GM21737 (cell line): ENCODE measurements at regions not wholly inside any gene's neighbourhood (a gene's known extent, or its start where the extent isn't known, plus 50 kb on each side); places are given as distances from the start of the nearest gene placed in this dataset.
"Not testable (repeated sequence)": the region's sequence is repeated elsewhere in the genome, so short reads cannot be mapped to it uniquely, and the experiment has no call there.

Source experiments
- ATAC-seq: cut with Tn5 transposase; IDR thresholded peaks from one replicate; pipeline ENCODE4 v1.9.1; 2021; ENCODE audit warnings: mild to moderate bottlenecking, moderate library complexity; ENCODE audit not compliant: unreplicated experiment

DNA sequence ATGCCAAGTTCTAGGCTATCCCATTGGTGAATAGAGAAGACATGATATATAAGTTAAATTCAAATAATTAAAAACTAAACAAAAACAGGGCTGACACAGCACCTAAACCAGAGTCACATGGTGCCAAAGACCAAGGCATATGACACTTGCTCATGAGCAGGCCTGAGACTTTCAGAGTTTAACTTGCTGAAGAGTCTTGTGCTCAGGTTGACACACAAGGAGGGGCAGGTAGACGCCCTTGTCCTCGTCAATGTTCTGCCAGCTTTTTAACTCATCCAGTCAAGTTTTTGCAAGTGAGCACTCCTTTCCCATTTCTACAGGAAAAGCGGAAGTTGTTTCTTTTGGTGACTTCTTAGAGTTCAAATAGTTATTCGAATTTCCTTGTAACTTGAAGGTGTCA lies 289.7 kb downstream of the CYRIA start:
- no peak for ATAC-seq

DNA sequence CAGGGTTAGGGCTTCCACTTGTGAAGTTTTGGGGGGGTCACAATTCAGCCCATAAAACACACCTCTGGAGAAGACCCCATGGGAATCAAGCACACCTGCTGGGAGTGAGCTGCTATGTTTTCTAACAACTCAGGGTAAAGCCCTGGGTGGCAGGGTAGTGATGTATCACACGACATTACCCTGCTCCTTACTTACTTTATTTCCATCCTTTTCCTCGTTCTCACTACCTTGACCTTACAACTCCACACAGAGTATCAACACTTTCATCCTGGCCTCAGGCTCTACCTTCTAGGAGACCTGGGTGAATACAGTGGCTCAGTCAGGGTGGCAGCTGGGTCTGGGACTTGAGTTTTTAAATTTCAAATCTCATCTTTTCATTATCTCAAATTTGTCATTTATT lies 290.3 kb downstream of the CYRIA start:
- ATAC-seq: no peak

DNA sequence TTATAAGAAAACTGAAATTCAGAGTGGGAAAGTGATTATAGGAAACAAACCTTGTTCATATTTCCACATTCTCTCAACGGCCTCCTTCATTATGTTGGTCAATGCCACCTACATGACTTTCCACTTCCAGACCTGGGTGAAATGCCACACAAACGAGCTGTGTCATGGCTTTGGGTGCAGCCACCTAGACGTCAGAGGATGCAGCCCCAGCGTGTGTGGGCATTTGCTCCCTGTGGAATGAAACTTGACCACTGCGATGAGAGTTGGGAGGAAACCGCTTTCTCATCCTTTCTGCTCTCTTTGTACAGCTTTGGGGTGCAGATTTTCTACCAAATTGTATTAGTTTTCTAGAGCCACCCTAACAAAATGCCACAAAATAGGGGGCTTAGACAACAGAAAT lies 291.0 kb downstream of the CYRIA start:
- no peak for ATAC-seq

DNA sequence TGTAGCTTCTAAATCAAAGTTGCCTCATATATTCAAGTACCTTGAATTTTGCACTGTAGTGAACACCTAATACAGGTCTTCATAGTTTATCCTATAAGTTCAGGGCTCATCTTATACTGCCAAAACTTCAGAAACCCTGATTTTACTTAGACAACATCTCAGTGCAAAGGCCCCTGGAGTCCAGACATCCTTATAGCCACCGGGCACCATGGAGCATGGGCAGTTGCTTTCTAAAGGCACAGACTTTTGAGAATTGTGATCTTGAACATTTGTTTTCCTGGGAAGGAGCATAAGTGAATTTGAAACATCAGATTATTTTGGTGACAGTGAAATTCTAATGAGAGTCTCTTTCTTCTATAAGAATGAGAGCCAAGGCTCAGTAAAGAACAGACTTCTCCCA lies 292.3 kb downstream of the CYRIA start:
- ATAC-seq: no peak

DNA sequence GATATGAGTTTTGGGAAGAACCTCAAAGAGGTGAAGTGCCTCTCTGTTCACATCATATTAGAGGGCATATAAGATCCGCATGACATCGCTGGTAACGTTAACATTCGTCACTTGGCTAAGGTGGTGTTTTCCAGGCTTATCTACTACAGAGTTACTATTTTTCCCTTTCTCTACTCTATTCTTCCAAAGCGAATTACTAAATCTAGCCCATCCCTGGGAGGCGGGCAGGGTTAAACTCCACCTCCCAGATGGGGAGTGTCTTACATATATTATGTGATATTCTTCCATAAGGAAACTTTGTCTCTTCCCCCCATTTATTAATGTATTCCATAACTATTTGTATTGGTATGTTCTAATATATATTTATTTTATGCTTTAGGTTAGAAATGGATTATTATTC lies 293.9 kb downstream of the CYRIA start:
- ATAC-seq: no peak

DNA sequence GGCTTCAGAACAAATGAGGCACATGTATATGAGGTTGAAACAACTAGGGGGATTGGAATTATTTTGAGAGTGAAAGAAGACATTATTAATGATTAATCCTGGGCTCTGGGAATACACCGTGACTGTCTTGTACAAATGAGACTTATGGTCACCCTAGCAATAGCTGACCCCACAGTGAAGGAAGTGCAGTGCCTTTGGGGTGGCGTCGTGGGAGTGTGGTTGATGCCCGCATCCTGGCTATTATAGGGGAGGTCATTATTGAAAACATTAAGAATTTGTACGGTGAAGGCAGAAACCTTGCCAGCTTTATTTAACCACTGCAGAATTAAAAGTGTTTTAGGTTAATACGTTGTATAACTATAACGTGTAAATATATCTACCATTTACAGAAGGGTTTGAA lies 296.7 kb downstream of the CYRIA start:
- no peak for ATAC-seq

DNA sequence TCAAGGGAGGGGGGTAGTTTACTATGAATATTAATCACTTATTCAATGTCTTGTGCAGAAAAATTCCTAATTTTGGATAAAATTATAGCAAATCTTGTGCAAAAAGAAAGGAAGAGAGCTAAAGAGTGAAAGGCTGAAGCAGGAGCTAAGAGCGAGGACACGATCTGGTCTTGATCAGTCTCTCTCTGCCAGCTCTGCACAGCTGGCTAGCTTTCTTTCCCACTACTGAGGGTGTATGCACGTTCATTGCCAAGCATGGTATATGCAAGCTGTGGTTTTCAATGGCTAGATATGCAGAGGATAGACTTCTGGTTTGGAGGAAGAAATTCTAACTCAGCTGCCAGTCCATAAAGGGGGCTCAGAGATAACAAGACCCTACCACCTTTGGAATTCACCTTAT lies 297.3 kb downstream of the CYRIA start:
- ATAC-seq: no peak

DNA sequence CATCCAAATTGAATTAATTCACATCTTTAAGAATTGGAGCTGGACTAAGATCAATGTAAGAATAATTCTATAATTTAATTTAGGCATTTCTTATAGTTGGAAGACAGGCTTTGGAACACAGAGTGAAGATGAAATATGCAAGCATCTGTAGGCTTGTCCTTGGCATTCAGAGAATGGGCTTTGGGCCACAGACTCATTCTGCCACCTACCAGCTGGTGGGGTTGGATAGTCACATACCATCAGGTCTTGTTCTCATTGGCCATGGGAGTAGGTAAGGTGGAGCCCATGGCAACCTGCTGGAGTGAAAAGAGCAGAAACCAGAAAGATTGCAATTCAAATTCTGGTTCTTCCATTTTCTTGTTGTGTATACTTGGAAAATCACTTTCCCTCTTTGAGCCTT lies 300.3 kb downstream of the CYRIA start:
- ATAC-seq: no peak

DNA sequence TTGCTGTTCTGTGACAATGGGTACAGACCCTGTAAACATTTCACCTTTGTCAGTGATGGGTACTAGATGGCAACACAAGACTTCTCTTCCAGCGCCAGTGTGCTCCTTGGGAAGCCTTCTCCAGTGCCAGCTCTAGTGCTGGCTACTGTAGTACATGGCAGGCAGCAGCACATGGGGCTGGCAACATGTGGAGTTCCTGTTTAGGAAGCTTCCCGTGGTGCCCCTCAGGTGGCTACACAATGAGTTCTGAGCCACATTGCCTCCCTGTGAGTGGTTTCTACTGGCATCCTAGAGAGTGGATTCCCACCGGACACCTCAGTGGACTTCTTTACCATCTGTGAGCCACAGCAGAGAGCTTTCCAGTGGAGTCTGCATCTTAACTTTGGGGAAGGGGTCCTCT lies 302.1 kb downstream of the CYRIA start:
- ATAC-seq: no peak

DNA sequence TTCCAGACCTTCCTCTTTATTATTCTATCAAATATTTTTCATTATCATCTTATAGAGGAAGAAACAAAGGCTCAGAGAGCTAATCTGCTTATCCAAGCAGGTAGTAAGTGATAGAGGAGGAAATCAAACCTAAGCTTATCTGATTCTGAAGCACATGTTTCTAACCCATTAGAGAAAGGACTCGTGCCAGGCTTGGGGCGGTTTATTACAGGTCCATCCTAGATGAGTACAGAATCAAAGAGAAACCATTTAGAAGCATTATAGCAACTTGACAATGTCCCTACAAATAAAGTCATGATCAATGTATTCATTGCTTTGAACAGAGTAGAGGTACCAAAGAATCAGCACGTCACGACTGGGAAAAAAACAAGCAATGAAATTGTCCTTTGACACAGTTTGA lies 303.0 kb downstream of the CYRIA start:
- no peak for ATAC-seq

DNA sequence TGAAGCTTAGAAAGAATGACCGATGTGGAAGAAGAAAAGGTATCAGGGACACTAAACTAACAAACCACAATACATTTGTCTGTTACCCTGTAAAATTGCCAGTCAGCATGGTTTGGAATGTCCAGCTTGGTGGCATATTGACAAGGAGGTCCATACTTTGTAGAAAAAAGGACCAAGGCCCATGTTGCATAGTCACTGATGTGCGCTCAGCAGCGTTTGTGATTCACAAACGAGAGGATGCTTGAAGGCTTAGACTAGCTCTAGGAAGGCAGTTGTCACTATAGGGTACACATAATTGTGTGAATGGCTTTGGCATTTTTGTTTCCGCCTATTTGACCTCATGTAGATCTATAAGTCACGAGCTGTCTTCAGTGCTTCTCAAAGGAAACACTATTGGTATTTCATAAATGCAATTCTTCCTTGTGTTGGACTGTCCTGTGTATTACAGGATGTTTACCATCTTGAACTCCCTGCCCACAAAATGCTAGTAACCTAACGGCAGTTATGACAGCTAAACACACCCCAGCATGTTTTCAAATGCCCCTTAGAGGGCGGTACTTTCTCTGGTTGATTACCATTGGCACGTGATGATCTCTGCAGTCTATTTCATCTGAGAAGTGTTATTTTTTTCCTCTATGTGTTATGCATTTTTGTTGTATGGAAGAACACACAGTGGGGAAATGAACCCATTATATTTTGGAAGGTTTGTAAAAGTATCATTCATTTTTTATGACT lies 304.2 kb downstream of the CYRIA start:
- no peak for ATAC-seq

DNA sequence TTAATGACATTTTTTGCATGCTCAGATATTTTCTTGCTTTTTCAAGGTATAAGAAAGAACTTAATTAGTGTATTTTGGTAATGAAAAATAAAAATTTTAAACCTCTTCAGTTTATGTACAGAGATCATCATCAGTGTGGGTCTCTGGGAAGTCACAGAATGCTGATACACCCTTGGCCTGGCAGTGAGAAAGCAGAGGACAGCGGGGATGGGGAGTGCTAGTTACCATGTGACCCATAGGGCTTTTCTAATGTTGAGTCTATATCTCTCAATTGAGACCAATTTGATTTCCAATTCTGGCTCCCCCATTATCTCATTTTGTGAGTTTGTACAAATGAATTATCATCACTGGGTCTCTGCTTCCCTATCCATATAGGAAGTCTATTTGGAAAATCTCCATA lies 305.7 kb downstream of the CYRIA start:
- no peak for ATAC-seq

DNA sequence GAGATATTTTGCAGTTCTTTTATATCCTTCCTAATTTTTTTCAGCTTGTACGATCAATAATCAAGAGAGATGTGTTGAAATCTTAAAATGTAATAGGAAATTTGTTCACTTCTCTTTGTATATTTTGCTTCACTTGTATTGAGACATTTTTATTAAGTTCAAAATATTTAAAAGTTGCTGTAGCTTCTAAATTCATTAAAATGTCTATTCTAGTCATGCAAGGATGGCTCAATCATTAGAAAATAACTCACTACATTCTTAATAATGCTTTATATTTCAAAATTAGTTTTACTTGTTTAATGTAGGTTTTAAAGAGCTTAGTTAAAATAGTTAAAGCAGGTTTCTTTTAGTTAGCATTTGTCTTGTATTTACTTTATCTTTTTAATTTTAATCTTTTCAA lies 308.4 kb downstream of the CYRIA start:
- ATAC-seq: no peak

DNA sequence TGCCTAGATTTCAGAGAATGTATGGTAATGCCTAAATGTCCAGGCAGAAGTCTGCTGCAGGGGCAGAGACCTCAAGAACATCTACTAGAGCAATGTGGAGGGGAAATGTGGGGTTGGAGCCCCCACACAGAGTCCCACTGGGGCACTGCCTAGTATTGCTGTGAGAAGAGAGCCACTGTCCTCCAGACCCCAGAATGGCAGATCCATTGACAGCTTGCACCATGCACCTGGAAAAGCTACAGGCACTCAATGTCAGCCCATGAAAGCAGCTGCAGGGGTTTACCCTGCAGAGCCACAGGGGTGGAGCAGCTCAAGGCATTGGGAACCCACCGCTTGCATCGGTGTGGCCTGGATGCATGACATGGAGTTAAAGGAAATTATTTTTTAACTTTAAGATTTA lies 314.1 kb downstream of the CYRIA start:
- ATAC-seq: no peak

DNA sequence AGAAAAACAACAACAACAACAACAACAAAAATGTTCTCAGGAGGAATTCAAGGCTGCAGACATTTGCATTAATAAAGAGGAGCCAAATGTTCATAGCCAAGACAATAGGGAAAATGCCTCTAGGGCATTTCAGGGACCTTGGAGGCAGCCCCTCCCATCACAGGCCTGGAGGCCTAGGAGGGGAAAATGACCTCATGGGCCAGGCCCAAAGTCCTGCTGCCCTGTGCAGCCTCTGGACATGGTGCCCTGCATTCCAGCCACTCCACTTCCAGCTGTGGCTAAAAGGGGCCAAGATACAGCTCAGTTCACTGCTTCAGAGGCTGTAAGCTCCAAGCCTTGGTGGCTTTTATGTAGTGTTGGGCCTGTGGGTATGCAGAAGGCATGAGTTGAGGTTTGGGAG lies 314.5 kb downstream of the CYRIA start:
- ATAC-seq: no peak

DNA sequence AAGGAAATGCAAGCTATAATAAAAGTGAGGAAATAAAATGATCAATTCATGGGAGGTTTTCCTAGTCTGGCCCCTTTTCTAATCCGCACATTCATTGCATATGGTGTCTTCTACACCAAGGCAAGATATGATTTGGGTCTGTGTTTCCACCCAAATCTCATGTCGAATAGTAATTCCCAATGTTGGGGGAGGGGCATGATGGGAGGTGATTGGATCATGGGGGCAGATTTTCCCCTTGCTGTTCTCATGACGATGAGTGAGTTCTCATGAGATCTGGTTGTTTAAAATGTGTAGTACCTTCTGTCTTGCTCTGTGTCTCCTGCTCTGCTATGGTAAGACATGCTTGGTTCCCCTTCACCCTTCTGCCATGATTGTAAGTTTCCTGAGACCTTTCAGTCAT lies 315.4 kb downstream of the CYRIA start:
- no peak for ATAC-seq

DNA sequence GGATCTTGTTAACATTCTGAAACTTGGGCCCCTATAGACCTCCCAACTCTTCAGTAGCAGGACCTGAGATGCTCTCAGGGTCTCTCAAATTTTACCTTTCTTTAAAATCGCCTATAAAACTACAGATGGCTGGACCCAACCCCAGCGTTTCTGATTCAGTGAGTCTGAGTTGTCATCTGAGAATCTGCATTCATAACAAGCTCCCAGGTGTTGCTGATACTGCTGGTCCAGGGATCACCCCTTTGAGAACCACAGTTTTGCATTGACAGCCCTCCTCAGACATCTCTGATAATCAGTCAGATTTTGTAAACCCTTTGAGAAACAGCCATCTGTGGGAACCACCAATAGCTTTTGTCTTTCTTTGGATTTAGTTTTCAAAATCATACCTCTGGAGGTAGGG lies 315.8 kb downstream of the CYRIA start:
- ATAC-seq: no peak

DNA sequence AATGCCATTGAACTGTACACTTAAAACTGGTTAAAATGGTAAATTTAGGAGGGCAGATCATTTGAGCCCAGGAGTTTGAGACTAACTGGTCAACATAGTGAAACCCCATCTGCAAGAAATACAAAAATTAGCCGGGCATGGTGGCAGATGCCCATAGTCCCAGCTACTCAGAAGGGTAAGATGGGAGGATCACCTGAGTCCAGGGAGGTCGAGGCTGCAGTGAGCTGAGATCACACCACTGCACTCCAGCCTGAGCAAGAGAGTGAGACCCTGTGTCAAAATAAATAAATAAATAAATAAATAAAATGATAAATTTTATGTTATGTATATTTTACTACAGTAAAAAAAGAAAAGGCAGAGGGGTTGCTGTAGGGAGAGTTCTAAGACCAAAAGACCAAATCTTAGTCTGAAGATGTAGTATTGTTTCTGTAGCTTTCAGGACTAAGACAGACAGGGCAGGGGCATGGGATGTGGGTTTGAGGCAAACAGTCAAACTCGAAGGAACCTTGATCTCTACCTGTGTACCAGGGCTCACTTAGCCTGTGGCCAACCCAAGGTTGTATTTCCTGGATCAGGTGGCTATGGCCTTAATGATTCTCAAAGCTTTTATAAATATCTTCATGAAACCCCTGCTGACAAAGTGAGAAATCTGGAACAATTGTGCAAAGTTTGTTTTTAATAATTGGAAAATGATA lies 316.7 kb downstream of the CYRIA start:
- no peak for ATAC-seq

DNA sequence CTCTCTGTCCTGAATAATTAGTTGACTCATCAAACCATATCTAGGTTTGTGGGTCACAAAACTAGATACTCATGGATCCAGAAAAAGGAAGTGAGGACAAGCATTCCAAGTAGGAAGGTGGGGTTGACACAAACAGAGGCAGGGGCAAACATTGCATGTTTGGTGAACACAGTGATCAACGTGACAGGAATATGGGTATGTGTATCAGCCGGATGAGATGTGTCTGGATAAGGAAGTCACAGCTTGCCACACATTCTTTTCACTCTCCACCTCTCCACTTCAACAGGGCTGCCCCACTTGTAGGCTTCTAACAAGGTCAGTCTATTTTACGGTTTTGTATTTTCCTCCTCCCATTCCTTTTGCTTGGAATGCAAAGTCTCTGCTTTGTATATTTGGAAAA lies 319.0 kb downstream of the CYRIA start:
- no peak for ATAC-seq

DNA sequence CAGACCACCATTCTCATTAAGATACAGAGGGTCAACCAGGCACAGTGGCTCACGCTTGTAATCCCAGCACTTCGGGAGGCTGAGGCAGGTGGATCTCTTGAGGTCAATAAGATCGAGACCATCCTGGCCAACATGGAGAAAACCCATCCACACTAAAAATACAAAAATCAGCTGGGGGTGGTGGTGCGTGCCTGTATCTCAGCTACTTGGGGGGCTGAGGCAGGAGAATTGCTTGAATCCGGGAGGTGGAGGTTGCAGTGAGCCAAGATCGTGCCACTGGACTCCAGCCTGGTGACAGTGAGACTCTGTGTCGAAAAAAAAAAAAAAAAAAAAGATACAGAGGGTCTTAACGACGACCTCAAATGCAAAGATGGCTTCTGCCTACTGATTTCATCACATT lies 320.4 kb downstream of the CYRIA start:
- ATAC-seq: not testable (repeated sequence)

DNA sequence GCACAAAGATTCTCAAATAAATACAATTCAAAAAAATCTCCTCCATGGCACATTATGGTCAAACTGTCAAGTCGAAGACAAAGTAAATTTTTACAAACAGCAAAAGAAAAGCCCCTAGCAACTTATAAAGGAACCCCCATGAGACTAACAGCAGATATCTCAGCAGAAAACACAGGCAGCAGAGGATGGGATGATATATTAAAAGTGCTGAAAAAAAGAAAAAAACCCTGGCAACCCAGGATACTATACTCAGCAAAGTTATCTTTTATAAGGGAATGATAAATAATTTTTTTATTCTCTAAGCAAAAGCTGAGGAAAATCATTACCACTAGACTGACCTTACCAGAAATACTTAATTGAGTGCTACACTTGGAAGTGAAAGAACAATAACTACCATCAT lies 326.4 kb downstream of the CYRIA start:
- ATAC-seq: no peak

DNA sequence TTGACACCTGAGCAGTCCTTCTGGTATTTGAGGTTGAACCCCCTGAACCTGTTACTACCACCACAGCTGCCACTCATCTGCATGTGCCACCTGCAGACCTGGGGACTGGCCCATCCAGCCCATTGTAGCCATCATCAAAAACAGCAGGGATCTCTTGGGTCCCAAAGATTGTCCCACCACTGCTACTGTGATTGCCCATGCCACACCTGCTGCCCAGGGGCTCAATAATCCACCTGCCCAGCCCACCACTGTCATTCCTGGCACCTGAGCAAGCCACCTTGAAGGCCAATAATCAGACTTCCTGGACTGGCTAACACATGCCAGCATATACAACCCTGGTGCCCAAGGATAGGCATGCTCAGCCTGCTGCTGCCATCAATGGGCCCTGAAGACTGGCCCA lies 327.6 kb downstream of the CYRIA start:
- no peak for ATAC-seq

DNA sequence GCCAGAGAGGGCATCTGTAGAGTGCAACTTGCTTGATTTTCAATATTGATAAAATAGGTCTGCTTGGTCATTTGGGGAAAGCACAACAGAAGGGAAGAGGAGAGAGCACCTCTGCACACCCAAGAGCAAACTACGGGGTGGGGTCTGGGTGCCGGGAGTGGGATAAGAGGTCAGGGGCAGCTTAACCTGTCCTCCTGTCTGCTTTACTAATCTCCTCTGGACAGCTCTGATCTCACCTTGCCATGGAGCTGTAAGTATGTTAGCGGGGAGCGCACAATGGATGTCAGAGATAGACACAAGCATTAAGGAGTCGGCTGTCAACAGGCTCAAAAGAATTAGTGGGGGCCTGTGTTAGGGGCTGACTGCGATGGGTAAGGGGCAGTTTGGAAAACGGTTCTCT lies 328.7 kb downstream of the CYRIA start:
- no peak for ATAC-seq
